ENCODE measurements at regions not wholly inside any gene's neighbourhood (a gene's known extent, or its start where the extent isn't known, plus 50 kb on each side); places are given as distances from the start of the nearest gene placed in this dataset.

- no peak for DNase-seq (ENCODE audit: low spot score)
Observed at GRCh38 chr14:101066826-101067510, 163.4 kb upstream of the RTL1 start.

GRCh38 chr14:101068313-101069227 is 165.0 kb upstream of the RTL1 start:
- no peak for DNase-seq (ENCODE audit: low spot score)

- DNase-seq (ENCODE audit: low spot score): no peak
Observed at GRCh38 chr14:101069228-101069549, 165.7 kb upstream of the RTL1 start.

GRCh38 chr14:101069666-101070362 is 166.3 kb upstream of the RTL1 start:
- no peak for DNase-seq (ENCODE audit: low spot score)

DNA sequence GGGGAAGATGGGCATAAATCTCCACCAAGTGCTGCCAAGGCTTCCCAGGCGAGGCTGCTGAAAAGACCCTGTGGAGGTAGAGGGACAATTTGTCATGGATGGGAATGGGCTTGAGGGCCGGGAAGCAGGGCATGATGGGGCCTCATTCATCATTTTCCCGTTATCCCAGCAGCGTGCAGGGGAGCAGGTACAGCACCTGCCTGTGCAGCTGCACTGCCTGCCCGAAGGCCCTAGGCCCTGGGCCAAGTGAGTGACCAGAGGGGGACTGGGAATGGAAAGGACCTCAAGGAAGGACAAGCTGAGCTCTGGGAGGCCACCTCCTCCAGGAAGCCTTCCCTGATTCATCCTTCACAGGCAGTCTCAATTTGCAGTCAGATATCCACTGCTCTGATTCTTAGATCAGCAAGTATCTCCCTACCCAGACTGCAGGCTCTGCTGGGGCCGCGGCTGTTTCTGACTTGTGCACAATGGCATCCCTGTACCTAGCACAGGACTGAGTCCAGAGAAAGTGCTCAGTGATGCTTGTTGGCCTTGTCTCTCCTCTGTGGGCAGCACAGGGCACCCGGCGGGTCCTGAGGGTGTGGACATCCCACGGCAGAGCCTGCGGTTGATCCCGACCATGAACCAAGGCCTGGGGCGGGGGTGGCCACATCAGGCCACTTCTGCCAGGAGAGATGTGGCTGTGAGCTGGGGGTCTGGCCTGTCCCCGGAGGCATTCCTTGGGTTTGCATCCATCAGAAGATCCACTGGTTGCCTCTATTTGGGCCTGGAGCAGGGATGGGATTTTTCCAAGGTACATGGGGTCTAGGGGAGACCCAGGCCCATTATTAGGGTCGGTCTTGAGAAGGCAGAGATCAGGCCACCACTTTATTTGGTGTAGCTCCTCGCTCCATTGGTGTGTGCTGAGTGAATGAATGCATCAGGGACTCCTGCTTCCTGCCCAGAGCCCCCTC is 167.3 kb upstream of the RTL1 start:
- no peak for DNase-seq (ENCODE audit: low spot score)

GRCh38 chr14:101071493-101071906 is 168.0 kb upstream of the RTL1 start:
- no peak for DNase-seq (ENCODE audit: low spot score)

- no peak for DNase-seq (ENCODE audit: low spot score)
Observed at GRCh38 chr14:101072070-101072469, 168.5 kb upstream of the RTL1 start.

DNA sequence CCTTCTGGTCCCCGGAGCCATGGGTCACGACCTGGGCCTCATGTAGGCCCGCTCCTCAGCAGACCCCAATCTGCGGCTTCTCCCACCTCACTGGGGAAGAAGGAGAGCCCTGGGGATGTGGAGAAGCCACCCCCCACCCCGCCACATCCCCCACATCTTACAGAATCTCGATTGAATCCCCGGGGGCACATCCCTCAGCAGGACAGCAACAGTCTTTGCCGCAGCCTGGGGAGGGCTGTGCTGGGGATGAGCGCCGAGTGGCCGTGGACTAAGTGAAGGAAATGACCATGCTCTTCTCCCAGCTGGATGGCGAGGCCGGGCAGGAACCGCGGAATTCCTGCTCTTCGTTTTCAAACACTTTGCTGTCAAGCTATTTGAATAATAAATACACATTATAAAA is 169.0 kb upstream of the RTL1 start:
- DNase-seq (ENCODE audit: low spot score): no peak

GRCh38 chr14:101072945-101073597 is 169.5 kb upstream of the RTL1 start:
- DNase-seq (ENCODE audit: low spot score): no peak

DNA sequence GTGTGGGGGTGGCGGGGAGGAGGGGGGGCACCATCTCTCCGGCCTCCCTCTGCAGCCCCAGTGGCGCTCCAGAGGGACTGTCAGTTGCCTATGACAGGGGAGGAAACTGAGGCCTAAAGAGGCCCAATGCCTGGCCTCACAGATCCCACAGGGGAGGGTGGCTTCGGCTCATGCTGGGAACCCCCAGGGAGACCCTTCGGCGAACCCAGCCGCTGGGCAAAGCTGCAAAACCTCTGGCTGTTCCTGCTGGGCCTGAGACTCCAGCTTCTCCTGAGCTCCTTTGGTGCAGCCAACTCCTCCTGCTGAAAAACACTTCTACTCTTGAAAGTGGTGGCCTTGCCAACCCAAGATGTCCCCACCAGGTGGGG is 170.1 kb upstream of the RTL1 start:
- DNase-seq (ENCODE audit: low spot score): no peak

DNA sequence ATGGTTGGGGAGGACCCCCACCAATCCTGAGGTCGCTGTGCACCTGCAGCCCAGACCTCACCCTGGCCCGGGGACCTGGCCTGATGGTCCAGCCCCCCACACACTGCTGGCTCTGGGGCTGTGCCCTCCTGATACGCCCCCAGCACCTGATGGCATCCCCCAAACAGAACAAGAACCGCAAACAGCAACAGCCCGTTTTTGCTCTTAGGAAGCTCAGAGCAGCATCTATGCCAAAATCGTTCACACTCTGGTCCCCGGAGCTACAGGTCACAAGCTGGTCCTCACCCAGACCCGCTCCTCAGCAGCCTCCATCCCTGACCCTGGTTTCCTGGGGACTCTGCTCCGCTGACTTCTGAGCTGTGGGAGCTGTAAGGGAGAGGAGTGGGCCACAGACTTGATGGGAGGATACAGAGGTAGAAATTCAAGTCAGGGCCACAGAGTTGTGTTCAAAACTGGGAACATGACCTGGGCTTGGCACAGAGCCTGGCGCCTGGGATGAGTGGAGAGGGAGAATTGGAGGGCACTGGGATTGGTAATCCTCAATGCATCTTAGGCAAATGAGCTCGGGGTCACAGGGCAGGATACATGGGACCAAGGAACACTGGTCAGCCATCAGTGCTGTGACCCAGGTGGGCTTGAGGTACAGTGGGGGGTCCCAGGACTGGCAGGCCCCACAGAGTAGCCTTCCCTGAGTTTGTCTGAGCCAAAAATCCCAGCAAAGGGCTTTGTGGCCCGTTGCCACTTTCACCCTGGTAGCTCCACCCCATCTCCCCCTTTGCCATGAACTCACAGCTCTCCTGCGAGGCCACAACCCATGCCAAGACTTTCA is 170.9 kb upstream of the RTL1 start:
- DNase-seq (ENCODE audit: low spot score): no peak

- no peak for DNase-seq (ENCODE audit: low spot score)
Observed at GRCh38 chr14:101075025-101075800, 171.7 kb upstream of the RTL1 start.

DNA sequence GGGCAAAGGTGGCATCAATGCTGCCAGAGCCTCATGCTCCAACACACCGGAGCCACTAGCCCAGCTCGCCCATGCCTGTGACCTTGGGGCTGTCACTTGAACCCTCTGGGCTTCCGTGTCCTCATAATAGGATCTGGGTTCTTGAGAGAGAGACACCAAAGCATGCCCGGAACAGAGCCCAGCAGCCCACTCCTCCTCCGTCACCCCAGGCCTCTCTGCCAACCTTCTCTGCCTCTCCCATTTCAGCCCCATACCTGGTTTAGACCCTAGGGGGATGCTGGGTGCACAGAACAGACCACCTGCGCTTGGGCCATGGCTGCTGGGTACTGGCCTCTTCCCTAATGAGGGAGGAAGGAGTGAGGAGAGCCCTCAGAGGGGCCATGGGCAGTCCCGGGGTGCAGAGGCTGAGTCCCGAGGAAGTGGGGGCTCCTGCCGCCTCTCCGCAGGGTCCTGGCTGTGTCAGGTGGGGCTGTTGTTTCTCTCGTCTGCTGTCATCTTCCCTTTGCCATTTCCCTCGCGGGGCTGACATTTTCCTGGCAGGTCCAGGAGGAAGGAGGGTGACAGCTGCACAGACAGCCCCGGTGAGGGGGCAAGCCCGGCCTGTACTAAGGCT is 172.4 kb upstream of the RTL1 start:
- DNase-seq (ENCODE audit: low spot score): no peak

GRCh38 chr14:101076451-101077198 is 173.1 kb upstream of the RTL1 start:
- DNase-seq (ENCODE audit: low spot score): no peak

DNA sequence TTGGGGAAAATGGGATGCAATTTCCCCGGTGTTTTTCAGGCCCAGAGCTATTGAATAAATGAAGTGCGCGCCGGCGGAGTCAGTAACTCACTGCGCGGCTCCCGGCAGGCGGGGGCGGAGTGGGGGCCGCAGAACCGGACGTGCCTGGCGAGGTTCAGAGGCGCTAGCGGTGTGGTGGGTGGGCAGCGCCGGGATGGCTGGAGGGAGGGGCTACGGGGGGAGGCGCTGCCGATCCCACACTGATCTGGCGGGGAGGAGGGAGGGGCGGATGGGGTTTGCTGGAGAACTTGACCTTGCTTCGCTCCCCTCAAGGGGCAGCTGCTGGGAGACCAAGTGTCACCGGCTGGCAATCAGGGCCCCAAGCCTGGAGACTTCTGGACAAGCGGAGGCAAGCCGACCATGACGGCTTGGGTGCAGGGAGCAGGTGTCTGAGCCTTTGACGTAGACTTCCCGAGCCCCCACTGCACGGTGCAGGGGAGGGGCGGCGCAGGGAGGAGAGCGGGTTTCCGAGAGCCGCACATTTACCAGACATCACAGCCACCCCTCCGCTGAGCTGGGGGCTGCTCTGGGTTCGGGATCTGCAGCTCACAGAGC is 174.1 kb upstream of the RTL1 start:
- no peak for DNase-seq (ENCODE audit: low spot score)

DNA sequence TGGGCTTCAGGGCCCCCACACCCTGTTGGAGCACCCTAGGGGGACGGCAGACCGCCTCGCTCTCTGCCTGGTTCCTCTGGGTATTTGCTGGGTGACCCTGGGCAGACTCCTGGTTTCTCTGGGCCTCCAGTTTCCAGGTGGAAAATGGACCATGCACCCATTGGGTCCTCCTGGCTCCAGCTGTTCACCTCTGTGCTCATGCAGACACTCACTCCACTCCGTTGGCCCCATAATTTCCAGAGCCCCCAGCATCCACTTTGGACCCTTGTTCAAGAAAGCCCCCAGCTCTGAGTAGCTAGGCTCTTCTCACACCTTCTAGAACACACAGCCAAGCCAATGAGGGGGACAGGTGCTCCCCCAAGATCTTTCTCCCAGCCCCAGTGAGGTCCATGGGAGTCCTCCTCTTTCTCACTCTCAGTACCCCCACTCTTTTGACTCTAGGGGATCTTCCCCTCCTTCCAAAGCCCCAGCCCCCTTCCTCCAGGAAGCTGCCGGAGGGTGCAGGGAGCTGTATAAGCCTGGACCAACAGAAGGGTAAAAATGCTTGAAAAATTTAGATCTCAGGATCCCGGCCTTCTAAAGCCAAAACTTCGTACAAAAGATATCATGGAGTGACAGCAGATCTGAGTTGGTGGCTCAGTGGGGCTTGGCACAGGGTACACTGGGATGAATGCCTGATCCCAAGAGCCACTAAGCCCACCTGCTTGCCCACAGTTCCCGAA is 174.8 kb upstream of the RTL1 start:
- no peak for DNase-seq (ENCODE audit: low spot score)

DNA sequence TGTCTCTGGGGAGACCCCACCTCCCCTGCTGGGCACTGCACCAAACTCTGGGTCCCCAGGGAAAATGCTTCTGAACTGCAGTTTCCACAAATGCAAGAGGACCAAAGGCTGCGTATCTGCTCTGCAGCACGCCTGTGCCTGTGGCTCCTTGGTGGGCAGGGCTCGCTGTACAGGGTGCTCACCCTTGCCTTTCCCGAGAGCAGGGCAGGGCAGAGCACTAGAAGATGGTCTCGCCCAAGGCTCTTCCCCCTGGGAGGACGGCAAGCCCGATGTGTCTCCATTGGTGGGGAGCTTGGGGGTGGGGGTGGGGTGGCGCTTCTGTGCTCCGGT is 175.3 kb upstream of the RTL1 start:
- no peak for DNase-seq (ENCODE audit: low spot score)
